GM21723 (cell line): ENCODE measurements at regions not wholly inside any gene's neighbourhood (a gene's known extent, or its start where the extent isn't known, plus 50 kb on each side); places are given as distances from the start of the nearest gene placed in this dataset.

Experiments used
- ATAC-seq: cut with Tn5 transposase; IDR thresholded peaks from one replicate; pipeline ENCODE4 v1.9.1; 2021; ENCODE audit warnings: mild to moderate bottlenecking, moderate library complexity; ENCODE audit not compliant: unreplicated experiment

GRCh38 chr12:93130366-93131054 is 201.4 kb upstream of the EEA1 start:
- ATAC-seq: no peak

DNA sequence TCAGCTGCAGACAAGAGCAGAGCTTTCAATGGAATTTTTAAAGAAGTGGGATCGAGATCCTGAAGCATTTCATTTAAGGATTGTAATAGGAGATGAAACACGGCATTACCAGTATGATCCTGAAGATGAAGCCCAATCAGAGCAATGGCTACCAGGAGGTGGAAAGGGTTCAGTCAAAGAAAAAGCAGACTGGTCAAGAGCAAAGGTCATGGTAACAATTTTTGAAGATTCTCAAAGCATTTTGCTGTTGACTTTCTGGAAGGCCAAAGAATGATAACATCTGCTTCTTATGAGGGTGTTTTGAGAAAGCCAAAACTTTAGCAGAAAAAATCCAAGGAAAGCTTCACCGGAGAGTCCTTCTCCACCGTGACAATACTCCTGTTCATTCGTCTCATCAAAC is 204.3 kb upstream of the EEA1 start:
- no peak for ATAC-seq

GRCh38 chr12:93134175-93134890 is 205.2 kb upstream of the EEA1 start:
- ATAC-seq: no peak

- ATAC-seq: no peak
These were observed 205.8 kb upstream of the EEA1 start for GRCh38 chr12:93134893-93135285.

DNA sequence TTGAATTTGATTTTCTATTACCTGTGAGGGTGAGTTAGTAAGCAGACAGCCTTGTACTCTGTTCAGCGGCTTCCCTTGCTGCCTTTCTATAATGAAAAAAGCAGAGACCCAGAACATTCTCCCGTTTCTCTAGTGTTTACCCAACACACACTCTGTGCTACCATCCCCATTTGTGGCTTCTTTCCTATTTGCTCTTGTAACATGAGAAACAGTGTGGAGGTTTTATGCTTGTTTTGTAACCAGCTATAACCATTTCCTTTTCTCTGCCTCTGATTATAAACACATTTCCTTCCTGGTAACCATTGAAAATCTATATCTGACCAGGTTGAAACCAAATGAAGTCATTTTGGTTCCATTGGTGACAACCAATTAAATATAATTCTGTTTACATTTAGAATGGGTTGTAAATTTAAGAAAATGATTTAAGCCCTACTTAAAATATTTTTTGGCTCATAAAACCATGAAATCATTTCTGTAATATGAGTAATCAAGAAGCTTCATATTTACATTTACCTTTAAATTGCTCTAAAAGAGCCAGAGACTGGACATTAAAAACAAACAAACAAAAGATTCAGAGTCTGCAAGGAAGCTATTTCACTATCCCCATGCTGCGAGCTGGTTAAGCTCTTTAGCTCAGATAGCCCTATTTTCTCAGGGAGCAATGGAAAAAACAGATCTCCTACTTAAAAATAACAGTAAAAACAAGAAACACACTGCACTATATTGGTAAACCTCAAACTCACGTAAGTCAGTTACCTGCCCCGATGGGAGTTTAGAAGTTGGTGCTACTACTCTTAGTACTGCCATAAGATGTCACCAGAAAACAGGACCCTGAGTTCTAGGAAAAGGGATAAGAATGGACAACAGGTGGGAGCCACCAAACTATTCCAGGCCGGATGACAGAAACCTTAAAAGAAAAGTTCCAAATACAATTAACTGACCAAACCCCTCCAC is 206.5 kb upstream of the EEA1 start:
- peak; percentile 48 for ATAC-seq

- ATAC-seq: no peak
These were observed 207.4 kb upstream of the EEA1 start for GRCh38 chr12:93136253-93137055.

- ATAC-seq: no peak
These were observed 208.8 kb upstream of the EEA1 start for GRCh38 chr12:93137656-93138612.

DNA sequence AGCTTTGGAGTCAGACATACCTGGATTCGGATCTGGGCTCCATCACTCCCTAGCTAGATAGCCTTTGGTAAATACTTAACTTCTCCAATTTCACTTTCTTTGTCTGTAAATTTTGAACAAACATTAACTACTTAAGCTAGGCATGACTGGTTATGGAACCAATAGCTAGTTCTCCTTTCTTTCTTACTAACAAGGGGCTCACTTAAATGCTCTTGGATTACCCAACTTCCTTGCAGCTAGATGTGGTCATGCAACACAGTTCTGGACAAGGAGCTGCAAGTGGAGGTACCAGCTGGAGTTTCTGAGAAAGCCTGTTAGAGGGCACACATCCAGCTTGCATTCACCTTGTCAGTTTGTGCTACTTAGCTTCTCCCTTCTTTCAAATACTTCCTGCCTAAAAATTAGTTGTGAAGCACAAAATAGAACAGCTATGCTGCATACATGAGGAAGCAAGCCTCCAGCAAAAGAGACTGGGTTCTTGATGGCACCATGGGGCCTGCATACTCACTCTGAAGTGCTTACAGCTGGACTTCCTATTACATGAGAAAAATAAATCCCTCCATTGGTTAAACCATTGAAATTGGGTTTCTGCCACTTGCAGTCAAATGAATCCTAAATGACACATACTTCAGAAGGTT is 210.1 kb upstream of the EEA1 start:
- ATAC-seq: peak; percentile 60

DNA sequence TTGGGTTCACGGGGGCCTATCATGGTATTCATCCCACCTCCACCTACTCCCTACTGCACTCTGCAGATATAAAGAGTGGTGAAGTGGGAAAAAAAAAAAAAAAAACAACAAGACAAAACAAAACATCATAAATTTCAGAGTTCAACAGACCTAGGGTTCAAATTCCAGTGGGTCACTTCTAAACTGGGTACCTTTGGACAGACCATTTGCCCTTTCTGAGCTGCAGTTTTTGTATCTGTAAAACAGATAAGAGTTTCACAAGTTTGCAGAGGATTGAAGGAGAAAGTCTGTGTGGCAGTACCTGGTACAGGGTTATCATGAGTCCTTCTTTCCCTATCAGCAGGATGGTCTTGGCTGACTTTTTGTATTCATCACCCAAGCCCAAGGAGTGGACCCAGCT is 211.2 kb upstream of the EEA1 start:
- no peak for ATAC-seq

DNA sequence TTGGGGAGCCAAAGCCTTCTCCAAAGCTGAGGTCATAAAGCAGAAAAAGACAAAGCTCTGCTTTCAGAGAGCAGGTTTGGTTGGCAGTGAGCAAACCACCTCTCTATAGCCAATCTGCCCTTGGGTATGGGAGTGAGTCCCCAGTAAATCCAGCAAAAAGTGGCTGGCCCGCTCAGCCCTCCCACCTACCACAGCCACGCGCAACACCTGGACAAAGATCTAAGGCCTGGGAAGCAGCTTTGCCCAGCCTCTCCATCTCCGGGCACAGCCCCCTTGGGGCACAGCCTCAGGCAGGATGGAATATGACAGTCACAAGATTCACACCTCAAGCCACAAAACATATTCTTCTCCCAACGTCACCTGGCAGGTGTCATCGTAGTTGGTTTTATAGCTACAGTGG is 211.7 kb upstream of the EEA1 start:
- ATAC-seq: no peak

DNA sequence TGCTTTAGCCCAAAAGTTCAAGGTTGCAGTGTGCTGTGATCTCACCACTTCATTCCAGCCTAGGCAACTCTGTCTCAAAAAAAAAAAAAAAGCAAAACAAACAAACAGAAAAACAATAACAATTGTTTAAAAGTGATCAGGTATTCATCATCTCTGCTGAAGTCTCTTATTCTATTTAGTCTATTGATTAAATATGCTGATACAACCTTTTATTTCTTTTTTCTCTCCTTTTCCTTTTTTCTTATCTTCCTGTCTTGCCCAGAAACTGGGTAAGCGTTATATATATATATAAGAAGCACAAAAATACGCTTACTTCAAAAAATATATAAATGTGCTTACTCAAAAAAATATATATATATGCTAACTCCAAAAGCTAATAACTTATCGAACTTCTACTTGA is 213.8 kb upstream of the EEA1 start:
- no peak for ATAC-seq

- ATAC-seq: no peak
These were observed 215.0 kb upstream of the EEA1 start for GRCh38 chr12:93144109-93144508.

DNA sequence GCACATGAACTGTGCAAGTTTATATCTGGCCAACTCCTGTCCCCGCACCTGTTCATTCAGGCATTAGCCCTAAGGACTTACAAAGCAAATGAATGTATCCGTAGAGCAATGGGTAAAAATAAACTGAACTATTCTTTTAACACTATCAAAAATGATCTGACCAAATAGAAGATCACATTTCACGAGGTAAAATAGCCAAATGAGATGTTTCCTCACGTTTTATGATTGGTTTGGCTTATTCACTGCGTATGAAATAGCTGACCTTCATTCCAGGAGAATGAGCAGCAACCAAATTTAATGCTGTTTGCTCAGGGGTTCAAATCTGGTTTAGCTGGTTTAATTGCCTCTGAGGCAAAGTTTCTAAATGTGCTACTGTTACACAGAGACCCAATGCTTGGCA is 216.0 kb upstream of the EEA1 start:
- ATAC-seq: no peak

DNA sequence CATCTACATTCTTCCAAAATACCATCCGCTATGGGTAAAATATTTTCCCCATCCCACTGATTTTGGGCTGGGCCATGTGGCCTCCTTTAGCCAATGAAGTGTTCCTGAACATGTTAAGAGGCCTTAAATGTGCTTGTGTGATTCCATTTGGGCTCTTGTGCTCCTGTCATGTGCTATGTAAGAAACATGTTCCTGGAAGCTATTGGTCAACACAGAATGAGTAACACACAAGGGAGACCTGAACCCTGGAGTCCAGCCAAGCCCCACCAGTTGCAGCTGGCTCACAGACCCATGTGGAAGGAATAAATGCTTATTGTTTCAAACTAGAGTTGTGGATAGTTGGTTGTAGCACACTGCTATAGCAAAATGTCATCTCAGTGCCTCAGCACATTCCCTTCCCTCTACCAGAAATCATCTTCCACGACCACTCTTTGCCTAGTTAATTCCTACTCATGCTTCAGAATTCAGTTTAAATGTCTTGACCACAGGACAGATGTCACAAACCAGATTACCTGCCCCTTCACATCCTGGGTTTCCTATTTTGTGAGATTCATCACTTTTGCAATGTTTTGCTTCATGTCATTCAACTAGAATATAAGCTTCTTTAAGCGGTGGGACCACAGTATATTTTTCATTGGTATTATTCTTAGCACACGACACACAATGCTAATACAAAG is 217.3 kb upstream of the EEA1 start:
- no peak for ATAC-seq

- ATAC-seq: no peak
These were observed 217.9 kb upstream of the EEA1 start for GRCh38 chr12:93146970-93147369.

DNA sequence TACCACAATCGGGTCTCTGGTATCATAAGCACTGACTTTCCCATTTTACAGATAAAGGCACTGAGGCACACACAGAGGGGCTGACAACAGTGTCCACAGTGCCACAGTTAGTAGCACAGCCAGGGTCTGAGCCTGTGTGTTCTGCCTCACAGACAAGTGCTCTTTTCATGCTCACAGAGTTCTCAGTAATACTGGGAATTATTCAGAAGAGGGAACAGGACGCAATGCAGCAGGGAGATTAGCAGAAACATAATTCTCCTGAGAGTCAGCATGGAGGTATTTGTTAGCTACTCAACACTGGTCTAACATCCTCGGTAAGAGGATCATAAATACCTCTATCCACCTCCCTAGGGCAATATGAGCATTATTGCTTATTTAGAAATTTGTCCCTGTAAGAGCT is 219.3 kb upstream of the EEA1 start:
- no peak for ATAC-seq

GRCh38 chr12:93149229-93149628 is 220.1 kb upstream of the EEA1 start:
- no peak for ATAC-seq

DNA sequence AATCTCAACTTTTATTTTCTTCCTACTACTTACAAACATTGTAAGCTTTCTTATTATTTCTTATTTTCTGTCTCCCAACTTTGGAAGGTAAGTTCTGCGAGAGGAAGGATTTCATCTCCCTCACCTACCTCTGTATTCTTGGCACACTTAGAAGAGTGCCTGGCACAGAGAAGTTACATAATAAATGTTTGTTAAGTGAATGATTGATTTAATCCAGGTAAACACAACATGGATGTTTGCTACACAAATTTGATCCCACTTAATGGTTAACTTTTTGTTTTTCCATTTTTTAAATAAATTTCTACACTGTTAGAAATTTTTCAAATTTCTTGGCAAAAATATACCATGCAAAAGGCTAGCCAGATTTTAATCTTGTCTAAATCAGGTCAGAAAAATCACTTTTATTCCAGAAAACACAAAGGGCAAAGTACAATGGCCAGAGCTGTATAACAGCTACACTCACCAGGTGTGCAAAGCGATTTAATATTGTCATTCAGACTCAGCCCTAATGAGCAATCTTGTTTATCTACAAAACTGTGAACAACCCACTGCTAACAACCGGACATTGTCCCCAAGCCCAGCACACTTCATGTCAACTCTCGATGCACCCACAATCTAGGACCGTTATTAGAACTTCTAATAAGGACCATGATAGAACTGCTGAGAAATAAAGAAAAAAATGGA is 222.1 kb upstream of the EEA1 start:
- no peak for ATAC-seq
